ENCODE measurements at regions not wholly inside any gene's neighbourhood (a gene's known extent, or its start where the extent isn't known, plus 50 kb on each side); places are given as distances from the start of the nearest gene placed in this dataset.
"Not testable (repeated sequence)": the region's sequence is repeated elsewhere in the genome, so short reads cannot be mapped to it uniquely, and the experiment has no call there.

GRCh38 chr6:169093770-169094551 lies 159.7 kb downstream of the THBS2 start:
- no peak overlapping the region for H3K4me3 ChIP-seq (ENCODE audit: low read length)
- H2BK5ac ChIP-seq (ENCODE audit: low read length): no peak overlapping the region
- no CpG with 5 or more reads among the region's 16 CpGs for WGBS (ENCODE audit: extremely low coverage, insufficient coverage, low lambda C conversion rate)

GRCh38 chr6:169093066-169093723 lies 160.5 kb downstream of the THBS2 start:
- Histone ChIP-seq H3K4me3 (ENCODE audit: low read length) (no peak overlapping the region), H2BK120ac (ENCODE audit: low read depth, low read length) (no peak overlapping the region), H3K9ac (ENCODE audit: low read length) (no peak overlapping the region), H4K8ac (ENCODE audit: low read depth, low read length) (no peak overlapping the region), H3K4ac (ENCODE audit: low read depth, low read length) (no peak overlapping the region), H3K79me2 (ENCODE audit: control insufficient read depth, insufficient read depth, low read length) (no peaks in the 10 kb centered on the region), H3K27me3 (ENCODE audit: insufficient read depth, low read length, poor library complexity) (no peaks in the 10 kb centered on the region), H2BK15ac (replicated peaks; ENCODE audit: low read depth) (no peak overlapping the region), H3K27ac (ENCODE audit: low read depth, low read length) (no peak overlapping the region), H3K79me1 (ENCODE audit: low read length) (no peaks in the 10 kb centered on the region), H3K56ac (ENCODE audit: low read length) (no peak overlapping the region), H3K18ac (ENCODE audit: low read length) (no peak overlapping the region), H3K36me3 (ENCODE audit: control insufficient read depth, insufficient read depth, low read length) (no peaks in the 10 kb centered on the region), H2BK5ac (ENCODE audit: low read length) (no peak overlapping the region), H3K4me1 (ENCODE audit: control insufficient read depth, low read depth, low read length) (no peaks in the 10 kb centered on the region), H3K23ac (ENCODE audit: low read length) (no peak overlapping the region), H2AK5ac (ENCODE audit: low read length) (no peak overlapping the region), H4K5ac (ENCODE audit: low read length) (no peak overlapping the region), H3K4me2 (ENCODE audit: low read length) (no peak overlapping the region)
- WGBS (ENCODE audit: extremely low coverage, insufficient coverage, low lambda C conversion rate): no CpG with 5 or more reads among the region's 11 CpGs
- DNase-seq: no peak

More at GRCh38 chr6:169093770-169094551, 159.7 kb downstream of the THBS2 start:
- H2AK5ac ChIP-seq (ENCODE audit: low read length): no peak overlapping the region
- H3K79me1 ChIP-seq (ENCODE audit: low read length): no peaks in the 10 kb centered on the region
- no peak overlapping the region for H3K4ac ChIP-seq (ENCODE audit: low read depth, low read length)
- no peak overlapping the region for H3K18ac ChIP-seq (ENCODE audit: low read length)
- no peak for DNase-seq
- H3K9ac ChIP-seq (ENCODE audit: low read length): no peak overlapping the region
- H2BK15ac ChIP-seq (replicated peaks; ENCODE audit: low read depth): no peak overlapping the region
- H4K5ac ChIP-seq (ENCODE audit: low read length): no peak overlapping the region
- H2BK120ac ChIP-seq (ENCODE audit: low read depth, low read length): no peak overlapping the region
- H3K4me2 ChIP-seq (ENCODE audit: low read length): no peak overlapping the region
- no peaks in the 10 kb centered on the region for H3K4me1 ChIP-seq (ENCODE audit: control insufficient read depth, low read depth, low read length)
- H3K27ac ChIP-seq (ENCODE audit: low read depth, low read length): no peak overlapping the region
- H3K36me3 ChIP-seq (ENCODE audit: control insufficient read depth, insufficient read depth, low read length): no peaks in the 10 kb centered on the region
- H4K8ac ChIP-seq (ENCODE audit: low read depth, low read length): no peak overlapping the region
- no peak overlapping the region for H3K56ac ChIP-seq (ENCODE audit: low read length)
- H3K23ac ChIP-seq (ENCODE audit: low read length): no peak overlapping the region
- no peaks in the 10 kb centered on the region for H3K79me2 ChIP-seq (ENCODE audit: control insufficient read depth, insufficient read depth, low read length)
- H3K27me3 ChIP-seq (ENCODE audit: insufficient read depth, low read length, poor library complexity): no peaks in the 10 kb centered on the region

GRCh38 chr6:169092375-169092774 lies 161.3 kb downstream of the THBS2 start:
- no peak for DNase-seq
- H3K4ac ChIP-seq (ENCODE audit: low read depth, low read length): no peak overlapping the region
- H3K27ac ChIP-seq (ENCODE audit: low read depth, low read length): no peak overlapping the region
- H3K79me1 ChIP-seq (ENCODE audit: low read length): no peaks in the 10 kb centered on the region
- no peak overlapping the region for H3K9ac ChIP-seq (ENCODE audit: low read length)
- no peak overlapping the region for H3K4me2 ChIP-seq (ENCODE audit: low read length)
- H3K23ac ChIP-seq (ENCODE audit: low read length): no peak overlapping the region
- no peaks in the 10 kb centered on the region for H3K79me2 ChIP-seq (ENCODE audit: control insufficient read depth, insufficient read depth, low read length)
- no peak overlapping the region for H4K8ac ChIP-seq (ENCODE audit: low read depth, low read length)
- H3K4me3 ChIP-seq (ENCODE audit: low read length): no peak overlapping the region
- H2BK120ac ChIP-seq (ENCODE audit: low read depth, low read length): no peak overlapping the region
- no CpG with 5 or more reads among the region's 3 CpGs for WGBS (ENCODE audit: extremely low coverage, insufficient coverage, low lambda C conversion rate)
- no peak overlapping the region for H4K5ac ChIP-seq (ENCODE audit: low read length)
- H3K4me1 ChIP-seq (ENCODE audit: control insufficient read depth, low read depth, low read length): no peaks in the 10 kb centered on the region
- H3K56ac ChIP-seq (ENCODE audit: low read length): no peak overlapping the region
- H2AK5ac ChIP-seq (ENCODE audit: low read length): no peak overlapping the region
- no peaks in the 10 kb centered on the region for H3K36me3 ChIP-seq (ENCODE audit: control insufficient read depth, insufficient read depth, low read length)
- H2BK5ac ChIP-seq (ENCODE audit: low read length): no peak overlapping the region
- H2BK15ac ChIP-seq (replicated peaks; ENCODE audit: low read depth): no peak overlapping the region
- H3K27me3 ChIP-seq (ENCODE audit: insufficient read depth, low read length, poor library complexity): no peaks in the 10 kb centered on the region
- no peak overlapping the region for H3K18ac ChIP-seq (ENCODE audit: low read length)

GRCh38 chr6:169090514-169091127 lies 163.0 kb downstream of the THBS2 start:
- H2BK15ac ChIP-seq (replicated peaks; ENCODE audit: low read depth); H3K18ac ChIP-seq (ENCODE audit: low read length); H3K23ac ChIP-seq (ENCODE audit: low read length); H3K79me2 ChIP-seq (ENCODE audit: control insufficient read depth, insufficient read depth, low read length); H3K56ac ChIP-seq (ENCODE audit: low read length); H3K4me3 ChIP-seq (ENCODE audit: low read length); H3K4me2 ChIP-seq (ENCODE audit: low read length); H3K9ac ChIP-seq (ENCODE audit: low read length); H2AK5ac ChIP-seq (ENCODE audit: low read length); H3K79me1 ChIP-seq (ENCODE audit: low read length); H3K36me3 ChIP-seq (ENCODE audit: control insufficient read depth, insufficient read depth, low read length); H3K4me1 ChIP-seq (ENCODE audit: control insufficient read depth, low read depth, low read length); H3K27me3 ChIP-seq (ENCODE audit: insufficient read depth, low read length, poor library complexity); H3K27ac ChIP-seq (ENCODE audit: low read depth, low read length); H4K5ac ChIP-seq (ENCODE audit: low read length); H2BK120ac ChIP-seq (ENCODE audit: low read depth, low read length); H2BK5ac ChIP-seq (ENCODE audit: low read length); H4K8ac ChIP-seq (ENCODE audit: low read depth, low read length); H3K4ac ChIP-seq (ENCODE audit: low read depth, low read length): not testable (repeated sequence)
- DNase-seq: peak; percentile 22
- no CpG with 5 or more reads among the region's 2 CpGs for WGBS (ENCODE audit: extremely low coverage, insufficient coverage, low lambda C conversion rate)

GRCh38 chr6:169088762-169089161 lies 164.9 kb downstream of the THBS2 start:
- Histone ChIP-seq H3K36me3 (ENCODE audit: control insufficient read depth, insufficient read depth, low read length) (no peaks in the 10 kb centered on the region), H3K56ac (ENCODE audit: low read length) (no peak overlapping the region), H4K8ac (ENCODE audit: low read depth, low read length) (no peak overlapping the region), H3K18ac (ENCODE audit: low read length) (no peak overlapping the region), H3K4ac (ENCODE audit: low read depth, low read length) (no peak overlapping the region), H3K27ac (ENCODE audit: low read depth, low read length) (no peak overlapping the region), H4K5ac (ENCODE audit: low read length) (no peak overlapping the region), H3K27me3 (ENCODE audit: insufficient read depth, low read length, poor library complexity) (no peaks in the 10 kb centered on the region), H3K4me2 (ENCODE audit: low read length) (no peak overlapping the region), H3K23ac (ENCODE audit: low read length) (no peak overlapping the region), H3K79me1 (ENCODE audit: low read length) (no peaks in the 10 kb centered on the region), H3K9ac (ENCODE audit: low read length) (no peak overlapping the region), H3K4me1 (ENCODE audit: control insufficient read depth, low read depth, low read length) (no peaks in the 10 kb centered on the region), H2AK5ac (ENCODE audit: low read length) (no peak overlapping the region), H2BK15ac (replicated peaks; ENCODE audit: low read depth) (no peak overlapping the region), H3K79me2 (ENCODE audit: control insufficient read depth, insufficient read depth, low read length) (no peaks in the 10 kb centered on the region), H2BK120ac (ENCODE audit: low read depth, low read length) (no peak overlapping the region), H2BK5ac (ENCODE audit: low read length) (no peak overlapping the region), H3K4me3 (ENCODE audit: low read length) (no peak overlapping the region)
- no CpG with 5 or more reads among the region's 2 CpGs for WGBS (ENCODE audit: extremely low coverage, insufficient coverage, low lambda C conversion rate)
- DNase-seq: no peak
